ENCODE measurements at regions not wholly inside any gene's neighbourhood (a gene's known extent, or its start where the extent isn't known, plus 50 kb on each side); places are given as distances from the start of the nearest gene placed in this dataset.

DNA sequence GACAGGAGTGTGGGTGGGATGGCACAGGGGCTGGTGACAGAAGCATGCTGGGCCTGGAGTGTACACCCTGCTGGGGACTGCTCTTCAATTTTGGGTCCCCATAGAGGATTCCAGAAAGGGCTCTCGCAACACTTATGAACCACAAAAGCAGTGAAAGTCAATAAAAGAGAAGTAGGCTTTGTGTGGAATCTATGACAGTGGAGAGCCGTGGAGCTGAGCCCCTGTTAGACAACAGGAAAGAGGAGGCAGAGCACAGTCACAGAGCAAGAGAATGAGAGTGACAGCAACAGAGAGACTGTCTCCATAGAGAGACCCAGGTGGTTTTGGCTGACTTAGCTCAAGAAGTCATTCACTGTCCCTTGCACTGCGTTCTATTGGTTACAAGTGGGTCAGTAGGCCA is 135.1 kb upstream of the ATP6AP2 start:
- ChIA-PET CTCF (no interaction called here), POLR2A (no interaction called here)
- dilution Hi-C loops (cut with MboI; ENCODE audit: extremely low pct_ligation_motif_present, low sequenced_read_pairs) = no loop called here
- H2AFZ ChIP-seq (ENCODE audit: low read depth, low read length) = no peak overlapping the region
- H3K79me2 ChIP-seq (ENCODE audit: control insufficient read depth, insufficient read depth, low read length) = no peaks in the 10 kb centered on the region
- no peak overlapping the region for H3K27ac ChIP-seq (ENCODE audit: insufficient read depth, low read depth, low read length)
- no peak for TF ChIP-seq MYC (IDR thresholded peaks at IDR 0.05; ENCODE audit: low read depth, low read length)
- TF ChIP-seq JUN (IDR thresholded peaks at IDR 0.05; ENCODE audit: borderline replicate concordance, insufficient read depth, insufficient read length, low read depth) = no peak
- no peak for TF ChIP-seq POLR2A (IDR thresholded peaks at IDR 0.05; ENCODE audit: low read depth, low read length)
- TF ChIP-seq POLR2AphosphoS5 (IDR thresholded peaks at IDR 0.05; ENCODE audit: insufficient read depth, low read depth, low read length) = no peak
- no peak for TF ChIP-seq CTCF (IDR thresholded peaks at IDR 0.05; ENCODE audit: extremely low read depth in 1 of 2, insufficient read depth in 1 of 2, low read depth in 1 of 2, low read length in 2 of 2)
- no peak overlapping the region for H3K4me3 ChIP-seq (replicated peaks in 1 of 3; ENCODE audit: insufficient read depth in 1 of 3, low read depth in 1 of 3, low read length in 3 of 3)
- no peaks in the 10 kb centered on the region for H3K9me3 ChIP-seq (replicated peaks; ENCODE audit: control insufficient read depth, insufficient read depth, low read length)
- no peaks in the 10 kb centered on the region for H3K36me3 ChIP-seq (ENCODE audit: control insufficient read depth in 2 of 2, extremely low read depth in 1 of 2, insufficient read depth in 2 of 2, low read length in 2 of 2)
- no peak overlapping the region for H3K9ac ChIP-seq (replicated peaks; ENCODE audit: extremely low read depth, insufficient read depth, low read length)
- no peaks in the 10 kb centered on the region for H4K20me1 ChIP-seq (replicated peaks; ENCODE audit: control insufficient read depth, extremely low read depth, insufficient read depth, low read length)
- H3K9me1 ChIP-seq (replicated peaks; ENCODE audit: control insufficient read depth, extremely low read depth, insufficient read depth, low read length) = no peaks in the 10 kb centered on the region
- BruUV-seq (replicated peaks) = no TSS peak
- H3K4me1 ChIP-seq (ENCODE audit: control insufficient read depth, extremely low read depth, insufficient read depth, low read length) = no peaks in the 10 kb centered on the region
- intact Hi-C loops (cut with micrococcal nuclease) = no loop called here
- H3K27me3 ChIP-seq (ENCODE audit: control insufficient read depth in 2 of 2, insufficient read depth in 2 of 2, low read length in 2 of 2) = no peaks in the 10 kb centered on the region
- DNase-seq (ENCODE audit: low read depth, low spot score) (no peak), FAIRE-seq (no peak)
- no peak overlapping the region for H3K4me2 ChIP-seq (ENCODE audit: insufficient read depth, low read length)

GRCh38 chrX:40444798-40445496 is 135.8 kb upstream of the ATP6AP2 start:
- FAIRE-seq = no peak
- DNase-seq (ENCODE audit: low read depth, low spot score) = no peak
- BruUV-seq (replicated peaks) = no TSS peak
- intact Hi-C loops (cut with micrococcal nuclease) (no loop called here), dilution Hi-C loops (cut with MboI; ENCODE audit: extremely low pct_ligation_motif_present, low sequenced_read_pairs) (no loop called here)
- TF ChIP-seq POLR2A (IDR thresholded peaks at IDR 0.05; ENCODE audit: low read depth, low read length) (no peak), GATA2 (IDR thresholded peaks at IDR 0.05; ENCODE audit: insufficient read depth, insufficient read length, low read depth, low read length) (no peak), CTCF (IDR thresholded peaks at IDR 0.05; ENCODE audit: extremely low read depth in 1 of 2, insufficient read depth in 1 of 2, low read depth in 1 of 2, low read length in 2 of 2) (no peak), POLR2AphosphoS5 (IDR thresholded peaks at IDR 0.05; ENCODE audit: insufficient read depth, low read depth, low read length) (no peak), FOS (IDR thresholded peaks at IDR 0.05; ENCODE audit: borderline replicate concordance, insufficient read depth, low read length) (no peak), EZH2 (IDR thresholded peaks at IDR 0.05; ENCODE audit: borderline replicate concordance, low read depth, low read length, severe bottlenecking) (no peak), MYC (IDR thresholded peaks at IDR 0.05; ENCODE audit: low read depth, low read length) (no peak), JUN (IDR thresholded peaks at IDR 0.05; ENCODE audit: borderline replicate concordance, insufficient read depth, insufficient read length, low read depth) (no peak)
- TF ChIP-seq, protein P1, sequence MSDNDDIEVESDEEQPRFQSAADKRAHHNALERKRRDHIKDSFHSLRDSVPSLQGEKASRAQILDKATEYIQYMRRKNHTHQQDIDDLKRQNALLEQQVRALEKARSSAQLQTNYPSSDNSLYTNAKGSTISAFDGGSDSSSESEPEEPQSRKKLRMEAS (IDR thresholded peaks at IDR 0.05; ENCODE audit: insufficient read depth, insufficient read length) = no peak
- Histone ChIP-seq H3K4me1 (ENCODE audit: control insufficient read depth, extremely low read depth, insufficient read depth, low read length) (no peaks in the 10 kb centered on the region), H3K9ac (replicated peaks; ENCODE audit: extremely low read depth, insufficient read depth, low read length) (no peak overlapping the region), H3K27me3 (ENCODE audit: control insufficient read depth in 2 of 2, insufficient read depth in 2 of 2, low read length in 2 of 2) (no peaks in the 10 kb centered on the region), H4K20me1 (replicated peaks; ENCODE audit: control insufficient read depth, extremely low read depth, insufficient read depth, low read length) (no peaks in the 10 kb centered on the region), H3K9me1 (replicated peaks; ENCODE audit: control insufficient read depth, extremely low read depth, insufficient read depth, low read length) (no peaks in the 10 kb centered on the region), H3K79me2 (ENCODE audit: control insufficient read depth, insufficient read depth, low read length) (no peaks in the 10 kb centered on the region), H3K9me3 (replicated peaks; ENCODE audit: control insufficient read depth, insufficient read depth, low read length) (no peaks in the 10 kb centered on the region), H3K4me3 (replicated peaks in 1 of 3; ENCODE audit: insufficient read depth in 1 of 3, low read depth in 1 of 3, low read length in 3 of 3) (no peak overlapping the region), H3K36me3 (ENCODE audit: control insufficient read depth in 2 of 2, extremely low read depth in 1 of 2, insufficient read depth in 2 of 2, low read length in 2 of 2) (no peaks in the 10 kb centered on the region), H2AFZ (ENCODE audit: low read depth, low read length) (no peak overlapping the region), H3K4me2 (ENCODE audit: insufficient read depth, low read length) (no peak overlapping the region), H3K27ac (ENCODE audit: insufficient read depth, low read depth, low read length) (no peak overlapping the region)
- CTCF ChIA-PET = no interaction called here
- POLR2A ChIA-PET = no interaction called here

All from endothelial cell of umbilical vein (primary cell).